ENCODE measurements at regions not wholly inside any gene's neighbourhood (a gene's known extent, or its start where the extent isn't known, plus 50 kb on each side); places are given as distances from the start of the nearest gene placed in this dataset.
"Not testable (repeated sequence)": the region's sequence is repeated elsewhere in the genome, so short reads cannot be mapped to it uniquely, and the experiment has no call there.

- DNase-seq: no peak
These were observed 50.8 kb upstream of the ECHDC3 start for GRCh38 chr10:11691319-11691755.

- no peak for DNase-seq
These were observed 52.0 kb upstream of the ECHDC3 start for GRCh38 chr10:11689945-11690736.

GRCh38 chr10:11688448-11688795 lies 53.8 kb upstream of the ECHDC3 start:
- DNase-seq: not testable (repeated sequence)

DNA sequence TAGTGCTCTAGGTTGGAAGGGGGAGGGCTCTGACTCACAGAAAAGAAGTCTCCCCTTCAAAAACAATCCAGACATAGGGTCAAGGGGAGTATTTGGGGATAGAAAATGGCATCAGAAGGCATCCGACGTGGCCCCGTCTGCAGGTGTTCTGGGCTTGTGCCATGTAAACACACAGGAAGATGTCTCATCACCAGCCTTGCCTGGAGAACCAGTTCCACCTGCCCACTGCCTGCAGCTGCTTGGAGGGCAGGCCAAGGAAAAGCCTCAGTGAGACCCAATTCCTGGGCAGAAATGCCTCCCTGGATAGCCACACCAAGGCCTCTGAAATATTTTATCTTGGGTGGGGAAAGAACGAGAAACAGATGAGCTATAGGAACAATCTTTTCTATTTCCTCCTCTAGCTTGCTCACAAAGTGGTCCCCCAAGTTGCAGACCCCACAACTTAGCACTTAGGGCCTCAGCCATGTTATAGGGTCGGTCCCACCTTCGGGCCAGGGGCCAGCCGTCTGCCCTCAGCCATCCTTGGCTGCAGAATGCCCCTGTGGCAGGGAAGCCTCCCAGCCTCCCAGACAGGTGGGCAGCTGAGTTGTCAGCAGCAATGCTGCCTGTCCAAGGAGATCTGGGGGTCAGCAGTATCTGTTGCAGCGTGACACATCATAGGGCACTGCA lies 54.3 kb upstream of the ECHDC3 start:
- DNase-seq: no peak

GRCh38 chr10:11687357-11687771 lies 54.8 kb upstream of the ECHDC3 start:
- DNase-seq: no peak

DNA sequence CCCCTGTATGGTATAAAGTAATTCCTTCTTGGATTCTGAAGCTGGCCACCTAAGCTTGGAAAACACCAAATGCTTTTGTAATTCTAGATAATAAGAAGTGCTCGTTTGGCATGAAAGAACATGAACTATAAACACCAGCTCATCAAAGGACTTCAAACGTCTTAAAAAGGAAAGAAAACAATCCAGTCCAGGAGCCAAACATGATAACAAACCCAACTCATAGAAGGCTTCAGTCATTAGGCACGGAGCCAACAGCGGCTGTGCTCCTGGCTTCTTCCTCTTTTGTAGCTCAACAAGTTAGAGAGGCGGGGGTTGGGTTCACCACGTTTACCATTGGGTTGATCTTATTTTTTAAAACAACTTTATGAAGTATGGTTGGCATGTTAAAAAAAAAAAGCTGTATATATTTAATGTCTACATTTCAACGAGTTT lies 56.4 kb upstream of the ECHDC3 start:
- DNase-seq: peak; percentile 68

DNA sequence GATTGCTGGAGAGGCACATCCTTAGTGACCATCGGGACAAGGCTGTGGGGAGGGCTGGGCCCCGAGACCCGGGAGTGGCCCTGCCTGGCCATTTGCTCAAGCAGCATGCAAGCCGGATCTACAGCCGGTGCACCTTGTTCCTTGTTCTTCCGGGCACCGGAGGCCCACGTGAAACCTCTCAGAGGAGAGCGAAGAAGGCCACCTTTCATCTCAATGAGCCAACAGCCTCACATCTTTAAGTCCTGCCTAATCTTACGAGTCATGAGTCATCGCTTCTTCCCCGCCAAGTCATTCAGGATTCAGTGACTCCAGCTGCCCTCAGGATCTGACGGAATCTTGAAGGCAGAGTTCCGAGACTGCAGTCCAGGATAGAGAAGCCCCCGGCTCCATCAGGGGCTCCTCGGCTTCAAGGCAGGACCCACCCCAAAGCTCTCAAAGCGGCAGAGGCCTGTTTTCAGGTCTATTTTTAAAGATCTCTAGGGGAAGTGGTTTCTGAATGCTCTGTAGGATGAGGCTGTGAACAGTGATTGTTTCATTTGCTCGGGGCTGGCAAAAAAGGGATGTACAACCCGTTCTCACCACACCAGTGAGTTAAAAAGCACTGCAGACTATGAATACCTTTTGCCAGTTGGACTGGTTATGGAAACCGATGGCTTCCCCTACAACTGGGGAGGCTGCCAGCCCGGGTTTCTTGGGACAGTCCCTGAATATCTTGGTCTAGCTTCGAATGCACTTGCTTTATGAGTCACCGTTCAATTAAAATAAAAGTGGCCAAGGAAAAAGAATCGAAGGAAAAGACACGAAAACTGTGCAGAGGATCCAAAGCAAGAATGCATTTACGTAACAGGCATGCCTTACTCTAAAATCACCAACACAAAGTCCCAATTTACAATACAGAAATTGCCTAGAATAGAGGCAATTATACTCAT lies 57.2 kb upstream of the ECHDC3 start:
- DNase-seq: peak; percentile 81

DNA sequence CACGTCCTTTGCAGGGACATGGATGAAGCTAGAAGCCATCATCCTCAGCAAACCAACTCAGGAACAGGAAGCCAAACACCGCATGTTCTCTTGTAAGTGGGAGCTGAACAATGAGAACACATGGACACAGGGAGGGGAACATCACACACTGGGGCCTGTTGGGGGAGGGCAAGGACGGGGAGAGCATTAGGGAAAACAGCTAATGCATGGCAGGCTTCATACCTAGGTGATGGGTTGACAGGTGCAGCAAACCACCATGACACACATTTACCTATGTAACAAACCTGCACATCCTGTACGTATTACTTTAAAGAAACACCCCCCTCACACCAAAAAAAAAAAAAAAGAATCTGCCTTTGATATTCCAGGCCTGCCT lies 57.9 kb upstream of the ECHDC3 start:
- not testable (repeated sequence) for DNase-seq

- DNase-seq: no peak
These were observed 58.5 kb upstream of the ECHDC3 start for GRCh38 chr10:11683529-11684320.

GRCh38 chr10:11682851-11683250 lies 59.3 kb upstream of the ECHDC3 start:
- no peak for DNase-seq

DNA sequence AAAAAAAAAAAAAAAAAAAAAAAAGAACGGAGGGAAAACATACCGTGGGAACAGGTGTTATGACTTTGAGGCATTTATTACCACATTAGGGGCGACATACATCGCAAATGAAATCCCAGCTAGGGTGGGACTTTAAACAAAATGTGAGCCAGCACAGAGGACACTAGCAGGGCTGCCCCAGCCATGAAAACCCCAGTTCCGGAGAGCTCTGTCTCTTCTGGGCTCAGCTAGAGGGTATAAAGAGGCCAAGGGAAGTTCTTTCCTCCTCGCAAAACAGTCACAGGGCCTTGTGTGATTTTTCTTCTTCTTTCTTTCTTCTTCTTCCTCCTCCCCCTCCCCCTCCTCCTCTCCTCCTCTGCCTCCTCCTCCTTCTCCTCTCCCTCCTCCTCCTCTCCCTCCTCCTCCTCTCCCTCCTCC lies 59.9 kb upstream of the ECHDC3 start:
- DNase-seq: no peak

GRCh38 chr10:11680496-11680895 lies 61.7 kb upstream of the ECHDC3 start:
- no peak for DNase-seq

GRCh38 chr10:11679946-11680345 lies 62.2 kb upstream of the ECHDC3 start:
- no peak for DNase-seq

- no peak for DNase-seq
These were observed 63.9 kb upstream of the ECHDC3 start for GRCh38 chr10:11678074-11678793.

- DNase-seq: no peak
These were observed 64.7 kb upstream of the ECHDC3 start for GRCh38 chr10:11677480-11677879.

- DNase-seq: no peak
These were observed 62.2 kb upstream of the USP6NL start for GRCh38 chr10:11673346-11674280.

GRCh38 chr10:11672836-11673235 lies 61.4 kb upstream of the USP6NL start:
- no peak for DNase-seq

DNA sequence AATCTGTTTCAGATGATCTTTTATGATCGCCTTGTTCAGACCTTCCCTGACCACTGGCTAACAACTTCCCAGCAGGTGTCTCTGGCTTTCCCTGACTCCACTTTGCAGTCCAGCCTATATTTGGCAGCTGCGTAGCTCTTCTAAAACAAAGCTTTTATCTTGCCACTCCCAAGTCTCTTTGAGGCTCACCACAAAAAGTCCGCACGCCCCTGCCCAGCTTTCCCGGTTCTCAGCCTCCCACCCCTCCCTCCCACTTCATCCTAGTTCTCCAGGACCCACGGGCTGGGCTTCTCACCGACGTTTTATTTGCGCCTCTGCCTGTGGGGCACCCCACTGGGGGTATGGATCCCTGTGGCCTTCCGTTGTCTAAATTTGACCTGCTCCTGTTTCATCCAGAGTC lies 58.9 kb upstream of the USP6NL start:
- DNase-seq: no peak

DNA sequence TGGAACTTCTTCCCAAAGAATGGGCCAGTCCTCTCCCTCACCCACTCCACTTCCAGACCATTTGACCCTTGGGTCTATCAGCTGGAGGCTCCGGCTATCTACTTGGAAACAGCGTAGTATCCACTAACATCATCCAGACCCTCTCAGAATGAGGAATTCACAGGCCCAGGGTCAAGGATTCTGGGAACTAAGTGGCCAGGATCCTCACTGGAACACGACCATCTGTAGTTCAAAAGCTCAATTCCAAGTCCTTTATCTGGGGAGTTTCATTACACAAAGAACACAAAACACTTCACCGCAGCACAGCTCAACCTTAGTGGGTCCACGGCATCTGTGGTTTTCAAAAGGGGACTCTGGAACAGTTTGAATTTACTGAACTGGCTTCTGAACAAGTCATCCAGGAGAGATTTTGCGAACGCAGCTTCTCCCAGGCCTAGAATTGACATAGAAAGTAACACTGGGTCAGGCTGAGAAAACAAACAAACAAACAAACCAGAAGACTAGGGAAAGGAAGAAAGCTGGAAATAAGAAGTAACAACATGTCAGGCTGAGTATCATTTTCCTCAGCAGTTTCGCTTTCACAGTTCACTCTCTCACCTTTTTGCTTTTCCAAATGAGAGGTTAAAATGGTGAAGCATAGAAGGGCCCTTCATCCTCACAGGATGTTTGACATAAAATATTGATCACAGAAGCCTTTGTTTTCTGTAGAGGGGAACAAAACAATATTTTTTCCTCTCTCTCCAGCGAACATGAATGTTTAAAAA lies 57.6 kb upstream of the USP6NL start:
- no peak for DNase-seq

- no peak for DNase-seq
These were observed 56.3 kb upstream of the USP6NL start for GRCh38 chr10:11667756-11668155.
